ENCODE measurements at regions not wholly inside any gene's neighbourhood (a gene's known extent, or its start where the extent isn't known, plus 50 kb on each side); places are given as distances from the start of the nearest gene placed in this dataset.
A peak's percentile ranks its signal among the peaks of the same experiment; 100 is the strongest.

DNA sequence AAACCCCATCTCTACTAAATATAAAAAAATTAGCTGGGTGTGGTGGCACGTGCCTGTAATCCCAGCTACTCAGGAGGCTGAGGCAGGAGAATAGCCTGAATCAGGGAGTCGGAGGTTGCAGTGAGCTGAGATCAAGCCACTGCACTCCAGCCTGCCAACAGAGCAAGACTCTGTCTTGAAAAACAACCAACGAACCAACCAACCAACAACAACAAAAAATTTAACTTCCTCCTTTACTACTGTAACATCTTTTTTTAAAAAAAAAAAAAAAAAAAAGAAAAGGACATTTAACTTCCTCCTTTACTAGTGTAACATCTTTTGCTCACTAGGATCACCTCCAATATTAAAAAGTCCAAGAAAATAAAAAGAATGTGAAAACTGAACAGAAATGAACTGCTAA, 92.3 kb upstream of the TMEM168 start:
- H3K4me3 ChIP-seq: no peak overlapping the region
- ATAC-seq (no peak), DNase-seq (no peak)
- intact Hi-C loops (cut with DNase I): no loop called here
- peaks cover 9% of the 10 kb centered on the region for H3K4me1 ChIP-seq
- no peaks in the 10 kb centered on the region for H3K36me3 ChIP-seq
- H3K27me3 ChIP-seq (ENCODE audit: low read depth): no peaks in the 10 kb centered on the region
- no peaks in the 10 kb centered on the region for H3K9me3 ChIP-seq
- no peak overlapping the region for H3K27ac ChIP-seq
- TF ChIP-seq, protein P1, sequence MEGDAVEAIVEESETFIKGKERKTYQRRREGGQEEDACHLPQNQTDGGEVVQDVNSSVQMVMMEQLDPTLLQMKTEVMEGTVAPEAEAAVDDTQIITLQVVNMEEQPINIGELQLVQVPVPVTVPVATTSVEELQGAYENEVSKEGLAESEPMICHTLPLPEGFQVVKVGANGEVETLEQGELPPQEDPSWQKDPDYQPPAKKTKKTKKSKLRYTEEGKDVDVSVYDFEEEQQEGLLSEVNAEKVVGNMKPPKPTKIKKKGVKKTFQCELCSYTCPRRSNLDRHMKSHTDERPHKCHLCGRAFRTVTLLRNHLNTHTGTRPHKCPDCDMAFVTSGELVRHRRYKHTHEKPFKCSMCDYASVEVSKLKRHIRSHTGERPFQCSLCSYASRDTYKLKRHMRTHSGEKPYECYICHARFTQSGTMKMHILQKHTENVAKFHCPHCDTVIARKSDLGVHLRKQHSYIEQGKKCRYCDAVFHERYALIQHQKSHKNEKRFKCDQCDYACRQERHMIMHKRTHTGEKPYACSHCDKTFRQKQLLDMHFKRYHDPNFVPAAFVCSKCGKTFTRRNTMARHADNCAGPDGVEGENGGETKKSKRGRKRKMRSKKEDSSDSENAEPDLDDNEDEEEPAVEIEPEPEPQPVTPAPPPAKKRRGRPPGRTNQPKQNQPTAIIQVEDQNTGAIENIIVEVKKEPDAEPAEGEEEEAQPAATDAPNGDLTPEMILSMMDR (IDR thresholded peaks at IDR 0.05): no peak

DNA sequence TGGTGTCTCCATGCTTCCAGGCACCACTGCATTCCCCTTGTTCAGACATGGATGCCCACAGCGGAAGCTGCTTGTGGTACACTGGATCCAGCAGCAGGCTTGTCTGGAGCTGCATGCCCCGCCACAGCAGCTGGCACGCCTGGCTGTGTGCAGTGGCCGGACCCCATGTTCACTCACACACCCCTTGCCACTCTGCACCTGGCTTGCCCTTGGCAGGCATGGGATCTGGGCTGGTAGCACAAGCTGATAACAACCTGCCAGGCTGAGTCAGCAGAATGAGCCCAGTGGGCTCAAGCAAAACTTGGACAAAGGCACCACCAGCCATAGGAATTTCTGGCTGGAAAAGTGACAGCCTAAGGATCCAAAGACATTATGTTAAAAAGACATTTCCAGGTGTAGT, 91.8 kb upstream of the TMEM168 start:
- Histone ChIP-seq H3K9me3 (no peaks in the 10 kb centered on the region), H3K4me1 (peaks cover 9% of the 10 kb centered on the region), H3K27ac (no peak overlapping the region), H3K27me3 (ENCODE audit: low read depth) (no peaks in the 10 kb centered on the region), H3K4me3 (no peak overlapping the region), H3K36me3 (no peaks in the 10 kb centered on the region)
- intact Hi-C loops (cut with DNase I): no loop called here
- ATAC-seq (no peak), DNase-seq (no peak)
- TF ChIP-seq, protein P1 (IDR thresholded peaks at IDR 0.05): no peak

DNA sequence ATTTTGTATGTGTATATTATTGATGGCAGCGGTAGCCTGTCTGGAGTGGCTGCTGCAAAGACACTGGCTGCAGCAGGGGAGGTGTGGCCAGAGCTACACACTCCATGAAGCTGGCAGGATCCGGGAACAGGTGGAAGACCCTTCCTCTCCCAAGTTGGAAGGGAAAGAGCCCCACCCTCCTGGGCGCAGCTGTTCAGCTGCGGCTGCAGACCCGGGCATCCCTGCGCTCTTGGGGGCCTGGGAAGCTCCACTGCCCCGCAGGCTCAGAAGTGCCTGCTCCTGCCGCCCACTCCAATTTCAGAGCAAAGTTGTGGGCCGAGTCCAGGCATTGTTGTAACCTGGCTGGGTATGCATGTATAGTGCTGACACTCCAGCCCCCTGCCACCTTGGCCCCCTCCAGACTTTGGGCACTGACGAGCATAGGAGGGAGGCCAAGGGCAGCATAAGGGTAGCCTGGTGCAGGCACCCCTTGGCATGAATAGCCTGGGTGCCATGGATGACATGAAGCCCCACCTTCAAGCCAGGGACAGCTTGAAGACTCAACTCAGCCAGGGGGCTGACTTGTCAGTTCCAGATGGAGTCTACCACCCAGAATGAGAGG, 90.7 kb upstream of the TMEM168 start:
- DNase-seq (no peak), ATAC-seq (peak in 1 of 2 donors; percentile 13)
- intact Hi-C loops (cut with DNase I): no loop called here

DNA sequence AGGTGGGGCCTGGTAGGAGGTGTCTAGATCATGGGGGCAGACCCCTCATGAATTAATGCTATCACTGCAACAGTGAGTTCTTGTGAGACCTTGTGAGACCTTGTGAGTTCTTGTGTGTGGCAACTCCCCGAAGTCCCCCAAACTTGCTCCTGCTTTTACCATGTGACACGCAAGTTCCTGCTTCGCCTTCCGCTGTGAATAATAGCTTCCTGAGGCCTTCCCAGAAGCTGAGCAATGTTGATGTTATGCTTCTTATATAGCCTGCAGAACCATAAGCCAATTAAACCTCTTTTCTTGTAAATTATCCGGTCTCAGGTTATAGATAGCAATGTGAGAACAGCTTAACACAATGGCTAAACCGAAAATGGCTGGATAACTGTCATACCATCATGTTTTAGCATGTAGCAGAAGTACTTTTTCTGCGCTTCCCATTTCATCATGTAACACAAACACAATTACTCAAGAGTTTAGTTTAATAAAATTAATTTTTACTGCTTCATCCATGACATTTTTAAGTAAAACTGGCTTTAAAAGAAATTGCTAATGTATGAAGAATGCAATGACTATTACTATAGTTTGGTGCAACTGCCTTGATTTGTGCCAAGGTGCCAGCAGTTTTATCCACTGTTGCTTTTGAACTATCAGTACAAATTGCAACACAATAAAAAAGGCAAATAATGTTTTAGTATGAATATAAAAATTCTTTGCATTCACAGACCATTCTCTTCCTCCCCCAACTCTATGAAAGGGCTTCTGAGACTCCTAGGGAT, 87.7 kb upstream of the TMEM168 start:
- peaks cover under 1% of the 10 kb centered on the region for H3K4me1 ChIP-seq
- H3K4me3 ChIP-seq: no peak overlapping the region
- H3K27me3 ChIP-seq (ENCODE audit: low read depth): no peaks in the 10 kb centered on the region
- H3K36me3 ChIP-seq: no peaks in the 10 kb centered on the region
- DNase-seq: no peak
- TF ChIP-seq, protein P1 (IDR thresholded peaks at IDR 0.05): no peak
- intact Hi-C loops (cut with DNase I): no loop called here
- H3K27ac ChIP-seq: no peak overlapping the region
- H3K9me3 ChIP-seq: no peaks in the 10 kb centered on the region
- ATAC-seq: no peak

More for the DNA sequence above, 90.7 kb upstream of the TMEM168 start:
- Histone ChIP-seq H3K36me3 (no peaks in the 10 kb centered on the region), H3K27ac (no peak overlapping the region), H3K9me3 (no peaks in the 10 kb centered on the region), H3K4me1 (peaks cover 9% of the 10 kb centered on the region), H3K4me3 (no peak overlapping the region), H3K27me3 (ENCODE audit: low read depth) (no peaks in the 10 kb centered on the region)
- TF ChIP-seq, protein P1 (IDR thresholded peaks at IDR 0.05): no peak

DNA sequence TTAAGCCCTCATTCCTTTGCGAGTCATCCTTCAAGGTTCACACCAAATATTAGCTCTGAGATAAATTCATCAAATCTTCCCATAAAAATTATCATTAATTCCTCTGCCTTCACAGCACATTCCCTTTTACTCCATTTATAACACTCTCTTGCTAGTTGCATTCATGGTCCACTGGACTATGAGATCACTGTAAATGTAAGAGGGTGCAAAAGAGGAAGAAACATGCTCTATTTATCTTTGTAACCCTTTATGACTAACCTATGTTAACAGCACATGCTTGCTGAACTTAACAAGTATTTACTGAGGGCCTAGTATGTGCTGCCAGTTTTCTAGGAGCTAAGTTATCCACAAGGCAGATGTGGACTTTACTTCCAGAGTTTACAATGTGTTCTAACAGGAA, 86.7 kb upstream of the TMEM168 start:
- intact Hi-C loops (cut with DNase I): no loop called here
- no peak for ATAC-seq
- no peak for DNase-seq

More for the DNA sequence above, 86.7 kb upstream of the TMEM168 start:
- Histone ChIP-seq H3K9me3 (no peaks in the 10 kb centered on the region), H3K36me3 (no peaks in the 10 kb centered on the region), H3K4me1 (no peaks in the 10 kb centered on the region), H3K27me3 (ENCODE audit: low read depth) (no peaks in the 10 kb centered on the region), H3K27ac (no peak overlapping the region), H3K4me3 (no peak overlapping the region)
- TF ChIP-seq, protein P1 (IDR thresholded peaks at IDR 0.05): no peak

All from lower lobe of right lung (tissue), 2 donors.